ENCODE measurements at regions not wholly inside any gene's neighbourhood (a gene's known extent, or its start where the extent isn't known, plus 50 kb on each side); places are given as distances from the start of the nearest gene placed in this dataset.

GRCh38 chr9:135029463-135029862 is 58.0 kb upstream of the OLFM1 start:
- TF ChIP-seq CTCF (IDR thresholded peaks at IDR 0.05; ENCODE audit: unreplicated experiment), result no peak
- Mint-ChIP-seq H3K4me1 (peaks cover 4% of the 10 kb centered on the region), H3K27me3 (ENCODE audit: low read depth) (peaks cover 25% of the 10 kb centered on the region), H3K27ac (no peak overlapping the region), H3K36me3 (peaks cover 1% of the 10 kb centered on the region), H3K4me3 (no peak overlapping the region), H3K9me3 (peaks cover 26% of the 10 kb centered on the region)
- DNase-seq (ENCODE audit: low spot score in 2 of 2, unreplicated experiment in 2 of 2), result no peak

GRCh38 chr9:135029871-135030565 is 57.5 kb upstream of the OLFM1 start:
- DNase-seq (ENCODE audit: low spot score in 2 of 2, unreplicated experiment in 2 of 2), result no peak
- TF ChIP-seq CTCF (IDR thresholded peaks at IDR 0.05; ENCODE audit: unreplicated experiment), result no peak
- H3K4me1 Mint-ChIP-seq, result peaks cover 4% of the 10 kb centered on the region
- no peak overlapping the region for H3K27ac Mint-ChIP-seq
- H3K27me3 Mint-ChIP-seq (ENCODE audit: low read depth), result peaks cover 28% of the 10 kb centered on the region
- H3K4me3 Mint-ChIP-seq, result no peak overlapping the region
- H3K36me3 Mint-ChIP-seq, result peaks cover 1% of the 10 kb centered on the region
- H3K9me3 Mint-ChIP-seq, result peaks cover 21% of the 10 kb centered on the region

- Mint-ChIP-seq H3K36me3 (no peaks in the 10 kb centered on the region), H3K27ac (no peak overlapping the region)
These were observed 56.8 kb upstream of the OLFM1 start for GRCh38 chr9:135030566-135031226.

GRCh38 chr9:135032041-135032835 is 55.2 kb upstream of the OLFM1 start:
- Mint-ChIP-seq H3K36me3 (no peaks in the 10 kb centered on the region), H3K9me3 (peaks cover under 1% of the 10 kb centered on the region), H3K27me3 (ENCODE audit: low read depth) (peaks cover 43% of the 10 kb centered on the region), H3K4me1 (peaks cover 4% of the 10 kb centered on the region), H3K27ac (no peak overlapping the region), H3K4me3 (no peak overlapping the region)
- TF ChIP-seq CTCF (IDR thresholded peaks at IDR 0.05; ENCODE audit: unreplicated experiment), result no peak
- DNase-seq (ENCODE audit: low spot score in 2 of 2, unreplicated experiment in 2 of 2), result no peak

More at GRCh38 chr9:135030566-135031226, 56.8 kb upstream of the OLFM1 start:
- peaks cover 4% of the 10 kb centered on the region for H3K4me1 Mint-ChIP-seq
- DNase-seq (ENCODE audit: low spot score in 2 of 2, unreplicated experiment in 2 of 2), result no peak
- H3K27me3 Mint-ChIP-seq (ENCODE audit: low read depth), result peaks cover 32% of the 10 kb centered on the region
- peaks cover 15% of the 10 kb centered on the region for H3K9me3 Mint-ChIP-seq
- H3K4me3 Mint-ChIP-seq, result no peak overlapping the region
- no peak for TF ChIP-seq CTCF (IDR thresholded peaks at IDR 0.05; ENCODE audit: unreplicated experiment)

GRCh38 chr9:135032868-135033460 is 54.5 kb upstream of the OLFM1 start:
- H3K27me3 Mint-ChIP-seq (ENCODE audit: low read depth), result peaks cover 46% of the 10 kb centered on the region
- H3K36me3 Mint-ChIP-seq, result no peaks in the 10 kb centered on the region

More at GRCh38 chr9:135032868-135033460, 54.5 kb upstream of the OLFM1 start:
- no peaks in the 10 kb centered on the region for H3K9me3 Mint-ChIP-seq
- no peak overlapping the region for H3K4me3 Mint-ChIP-seq
- H3K27ac Mint-ChIP-seq, result no peak overlapping the region
- peaks cover 4% of the 10 kb centered on the region for H3K4me1 Mint-ChIP-seq
- DNase-seq (ENCODE audit: low spot score in 2 of 2, unreplicated experiment in 2 of 2), result no peak
- TF ChIP-seq CTCF (IDR thresholded peaks at IDR 0.05; ENCODE audit: unreplicated experiment), result no peak

Data from mesothelial cell of epicardium (in vitro differentiated cells).